ENCODE measurements at regions not wholly inside any gene's neighbourhood (a gene's known extent, or its start where the extent isn't known, plus 50 kb on each side); places are given as distances from the start of the nearest gene placed in this dataset.

DNA sequence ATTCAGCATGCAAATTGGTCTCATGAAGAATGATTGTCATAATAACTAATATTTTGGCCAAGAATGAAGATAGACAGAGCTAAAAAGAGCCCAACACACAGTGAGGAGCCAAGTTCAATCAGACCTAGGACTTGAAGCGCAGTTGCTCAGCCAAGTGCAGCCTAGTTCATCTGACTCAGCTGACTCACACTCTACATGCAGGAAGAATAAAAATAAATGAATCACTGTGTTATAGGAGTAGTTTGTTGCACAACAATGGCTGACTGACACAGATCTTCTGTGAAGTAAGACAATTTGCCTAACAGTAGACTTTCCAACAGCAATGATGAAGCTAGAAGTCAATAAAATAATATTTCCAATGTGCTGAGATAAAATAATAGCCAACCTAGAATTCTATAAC lies 261.5 kb downstream of the CEMIP2 start:
- TF ChIP-seq, protein P1, sequence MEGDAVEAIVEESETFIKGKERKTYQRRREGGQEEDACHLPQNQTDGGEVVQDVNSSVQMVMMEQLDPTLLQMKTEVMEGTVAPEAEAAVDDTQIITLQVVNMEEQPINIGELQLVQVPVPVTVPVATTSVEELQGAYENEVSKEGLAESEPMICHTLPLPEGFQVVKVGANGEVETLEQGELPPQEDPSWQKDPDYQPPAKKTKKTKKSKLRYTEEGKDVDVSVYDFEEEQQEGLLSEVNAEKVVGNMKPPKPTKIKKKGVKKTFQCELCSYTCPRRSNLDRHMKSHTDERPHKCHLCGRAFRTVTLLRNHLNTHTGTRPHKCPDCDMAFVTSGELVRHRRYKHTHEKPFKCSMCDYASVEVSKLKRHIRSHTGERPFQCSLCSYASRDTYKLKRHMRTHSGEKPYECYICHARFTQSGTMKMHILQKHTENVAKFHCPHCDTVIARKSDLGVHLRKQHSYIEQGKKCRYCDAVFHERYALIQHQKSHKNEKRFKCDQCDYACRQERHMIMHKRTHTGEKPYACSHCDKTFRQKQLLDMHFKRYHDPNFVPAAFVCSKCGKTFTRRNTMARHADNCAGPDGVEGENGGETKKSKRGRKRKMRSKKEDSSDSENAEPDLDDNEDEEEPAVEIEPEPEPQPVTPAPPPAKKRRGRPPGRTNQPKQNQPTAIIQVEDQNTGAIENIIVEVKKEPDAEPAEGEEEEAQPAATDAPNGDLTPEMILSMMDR (IDR thresholded peaks at IDR 0.05; ENCODE audit: partially characterized antibody, unreplicated experiment): no peak
- no peaks in the 10 kb centered on the region for H3K27me3 Mint-ChIP-seq (ENCODE audit: unreplicated experiment)
- DNase-seq: no peak
- H3K4me1 Mint-ChIP-seq (ENCODE audit: low read depth, unreplicated experiment): no peaks in the 10 kb centered on the region
- H3K36me3 Mint-ChIP-seq (ENCODE audit: unreplicated experiment): no peaks in the 10 kb centered on the region
- no peak overlapping the region for H3K4me3 Mint-ChIP-seq (ENCODE audit: unreplicated experiment)
- H3K9me3 Mint-ChIP-seq (ENCODE audit: unreplicated experiment): no peaks in the 10 kb centered on the region
- no peak overlapping the region for H3K27ac Mint-ChIP-seq (ENCODE audit: unreplicated experiment)

DNA sequence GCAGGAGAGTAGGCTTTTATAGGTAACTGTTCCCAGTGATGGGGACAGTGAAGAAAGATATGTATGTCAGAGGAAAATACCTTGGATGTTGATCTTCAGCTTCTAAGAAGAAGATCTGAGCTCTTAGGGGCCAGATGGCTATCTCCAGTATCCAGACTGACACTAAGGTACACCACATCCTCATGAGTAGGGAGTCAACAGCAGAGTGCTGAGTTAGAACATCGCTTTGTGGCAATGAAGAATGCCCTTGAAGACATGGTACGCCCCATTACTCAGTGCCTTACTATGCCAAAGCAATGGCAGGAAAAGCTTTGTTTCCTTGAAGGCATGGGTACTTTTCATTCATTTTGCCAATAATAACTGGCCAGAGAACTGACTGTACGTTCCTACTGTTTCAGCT lies 263.7 kb downstream of the CEMIP2 start:
- no peaks in the 10 kb centered on the region for H3K27me3 Mint-ChIP-seq (ENCODE audit: unreplicated experiment)
- peaks cover 2% of the 10 kb centered on the region for H3K9me3 Mint-ChIP-seq (ENCODE audit: unreplicated experiment)
- H3K36me3 Mint-ChIP-seq (ENCODE audit: unreplicated experiment): no peaks in the 10 kb centered on the region
- TF ChIP-seq, protein P1 (IDR thresholded peaks at IDR 0.05; ENCODE audit: partially characterized antibody, unreplicated experiment): no peak
- no peak overlapping the region for H3K4me3 Mint-ChIP-seq (ENCODE audit: unreplicated experiment)
- H3K4me1 Mint-ChIP-seq (ENCODE audit: low read depth, unreplicated experiment): no peaks in the 10 kb centered on the region
- no peak overlapping the region for H3K27ac Mint-ChIP-seq (ENCODE audit: unreplicated experiment)
- DNase-seq: no peak

DNA sequence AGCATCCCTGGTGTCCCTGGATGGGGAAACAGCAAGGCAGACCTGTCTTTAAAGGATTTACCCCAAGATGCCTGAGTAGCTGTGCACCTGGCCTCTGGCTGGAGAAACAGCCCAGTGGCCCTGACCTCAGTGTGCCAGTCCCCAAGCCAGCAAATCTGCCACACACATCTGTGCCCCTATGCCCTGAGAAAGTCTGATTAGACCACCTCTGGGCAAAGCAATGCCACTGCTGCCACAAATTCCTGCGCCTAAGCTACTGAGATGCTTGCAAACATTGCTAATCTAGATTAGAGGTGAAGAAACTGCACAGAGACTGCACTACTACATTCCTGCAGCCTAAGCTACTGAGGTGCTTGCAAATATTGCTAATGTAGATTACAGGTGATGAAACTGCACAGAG lies 269.6 kb downstream of the CEMIP2 start:
- TF ChIP-seq, protein P1 (IDR thresholded peaks at IDR 0.05; ENCODE audit: partially characterized antibody, unreplicated experiment): no peak
- Mint-ChIP-seq H3K27me3 (ENCODE audit: unreplicated experiment) (no peaks in the 10 kb centered on the region), H3K9me3 (ENCODE audit: unreplicated experiment) (peaks cover 2% of the 10 kb centered on the region), H3K4me1 (ENCODE audit: low read depth, unreplicated experiment) (no peaks in the 10 kb centered on the region), H3K27ac (ENCODE audit: unreplicated experiment) (no peak overlapping the region), H3K4me3 (ENCODE audit: unreplicated experiment) (no peak overlapping the region), H3K36me3 (ENCODE audit: unreplicated experiment) (no peaks in the 10 kb centered on the region)
- no peak for DNase-seq

DNA sequence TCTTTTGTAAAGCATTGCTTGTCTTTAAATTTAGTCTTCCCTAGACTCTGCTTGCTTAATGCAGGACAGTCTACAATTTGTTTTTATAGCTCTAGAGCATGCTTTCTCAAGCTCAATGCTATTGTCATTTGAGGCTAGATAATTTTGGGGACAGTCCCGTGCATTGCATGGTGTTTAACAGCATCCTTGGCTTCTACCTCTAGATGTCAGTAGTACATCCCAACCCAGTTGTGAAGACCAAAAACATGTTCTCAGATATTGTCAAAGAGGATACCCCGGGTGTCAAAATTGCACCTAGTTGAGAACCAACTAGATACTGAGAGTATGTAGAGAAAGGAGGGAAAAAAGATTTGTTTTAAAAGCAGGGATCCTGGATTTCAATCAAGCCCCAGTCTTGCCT lies 277.5 kb downstream of the CEMIP2 start:
- Mint-ChIP-seq H3K36me3 (ENCODE audit: unreplicated experiment) (no peaks in the 10 kb centered on the region), H3K4me3 (ENCODE audit: unreplicated experiment) (no peak overlapping the region), H3K9me3 (ENCODE audit: unreplicated experiment) (no peaks in the 10 kb centered on the region), H3K27me3 (ENCODE audit: unreplicated experiment) (peaks cover 1% of the 10 kb centered on the region), H3K4me1 (ENCODE audit: low read depth, unreplicated experiment) (peaks cover 4% of the 10 kb centered on the region), H3K27ac (ENCODE audit: unreplicated experiment) (no peak overlapping the region)
- DNase-seq: no peak
- TF ChIP-seq, protein P1 (IDR thresholded peaks at IDR 0.05; ENCODE audit: partially characterized antibody, unreplicated experiment): no peak

DNA sequence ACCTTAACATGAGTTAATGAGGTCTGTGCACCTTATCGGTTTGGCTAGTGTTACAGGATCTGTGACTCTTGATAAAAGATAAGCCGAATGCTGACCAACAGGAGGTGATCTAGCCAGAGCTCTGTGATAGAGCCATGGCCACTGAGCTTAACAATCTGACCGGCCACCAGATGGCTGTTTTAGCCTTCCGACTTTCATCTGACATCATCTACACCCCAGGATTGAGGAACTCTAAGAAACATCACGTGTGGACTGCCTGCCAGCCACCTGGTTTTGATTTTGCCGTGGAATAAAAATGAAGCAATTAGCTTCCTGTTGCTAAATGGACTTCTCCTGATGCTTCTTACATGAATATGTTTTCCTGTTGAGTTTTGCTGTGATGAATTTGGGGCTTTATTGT lies 281.3 kb downstream of the CEMIP2 start:
- Mint-ChIP-seq H3K27ac (ENCODE audit: unreplicated experiment) (no peak overlapping the region), H3K36me3 (ENCODE audit: unreplicated experiment) (no peaks in the 10 kb centered on the region)
- no peak for DNase-seq

More for the DNA sequence above, 281.3 kb downstream of the CEMIP2 start:
- TF ChIP-seq, protein P1 (IDR thresholded peaks at IDR 0.05; ENCODE audit: partially characterized antibody, unreplicated experiment): no peak
- Mint-ChIP-seq H3K4me1 (ENCODE audit: low read depth, unreplicated experiment) (peaks cover 4% of the 10 kb centered on the region), H3K27me3 (ENCODE audit: unreplicated experiment) (peaks cover 1% of the 10 kb centered on the region), H3K4me3 (ENCODE audit: unreplicated experiment) (no peak overlapping the region), H3K9me3 (ENCODE audit: unreplicated experiment) (no peaks in the 10 kb centered on the region)
